Progenitor cell of endocrine pancreas (in vitro differentiated cells): ENCODE measurements at regions not wholly inside any gene's neighbourhood (a gene's known extent, or its start where the extent isn't known, plus 50 kb on each side); places are given as distances from the start of the nearest gene placed in this dataset.

Source experiments
- DNase-seq: peaks from one replicate; pipeline ENCODE4 v3.0.0; 2021; ENCODE audit warnings: low spot score; ENCODE audit not compliant: unreplicated experiment
- H3K27ac Mint-ChIP-seq: 2 replicates; pipeline ENCODE4 v1.8.0; 2021; ENCODE audit warnings: mild to moderate bottlenecking, moderate library complexity, mixed read lengths
- H3K27me3 Mint-ChIP-seq: 2 replicates; pipeline ENCODE4 v1.8.0; 2021; ENCODE audit warnings: mixed read lengths
- H3K36me3 Mint-ChIP-seq: 2 replicates; pipeline ENCODE4 v1.8.0; 2022; ENCODE audit warnings: mixed read lengths; ENCODE audit not compliant: insufficient read depth
- H3K4me1 Mint-ChIP-seq: 2 replicates; pipeline ENCODE4 v1.8.0; 2021; ENCODE audit warnings: low read depth, mixed read lengths
- H3K4me3 Mint-ChIP-seq: 2 replicates; pipeline ENCODE4 v1.8.0; 2021; ENCODE audit warnings: low read depth, mild to moderate bottlenecking, moderate library complexity, mixed read lengths
- H3K9me3 Mint-ChIP-seq: 2 replicates; pipeline ENCODE4 v1.8.0; 2021; ENCODE audit warnings: low read depth, mixed read lengths
- CTCF ChIP-seq: fragments of 200-600 bp; sonication (generic); IDR thresholded peaks from one replicate; pipeline ENCODE4 v1.5.0; 2021; ENCODE audit warnings: antibody characterized with exemption, mild to moderate bottlenecking; ENCODE audit not compliant: unreplicated experiment

GRCh38 chr4:116023049-116023448, 909.6 kb upstream of the NDST4 start:
- H3K36me3 Mint-ChIP-seq, result peaks cover 1% of the 10 kb centered on the region
- no peak for TF ChIP-seq CTCF
- peaks cover 6% of the 10 kb centered on the region for H3K4me1 Mint-ChIP-seq
- no peak for DNase-seq
- H3K27ac Mint-ChIP-seq, result no peak overlapping the region
- peaks cover 23% of the 10 kb centered on the region for H3K9me3 Mint-ChIP-seq
- H3K4me3 Mint-ChIP-seq, result no peak overlapping the region
- H3K27me3 Mint-ChIP-seq, result no peaks in the 10 kb centered on the region

- Mint-ChIP-seq H3K27ac (no peak overlapping the region), H3K4me1 (peaks cover 4% of the 10 kb centered on the region), H3K27me3 (no peaks in the 10 kb centered on the region), H3K36me3 (peaks cover 2% of the 10 kb centered on the region), H3K9me3 (peaks cover 38% of the 10 kb centered on the region), H3K4me3 (no peak overlapping the region)
- no peak for TF ChIP-seq CTCF
- no peak for DNase-seq
Measured at GRCh38 chr4:116020141-116020722, 906.8 kb upstream of the NDST4 start.

GRCh38 chr4:116018831-116019230, 905.4 kb upstream of the NDST4 start:
- no peak for DNase-seq
- Mint-ChIP-seq H3K4me1 (no peaks in the 10 kb centered on the region), H3K27ac (no peak overlapping the region), H3K27me3 (no peaks in the 10 kb centered on the region), H3K36me3 (peaks cover 4% of the 10 kb centered on the region), H3K9me3 (peaks cover 45% of the 10 kb centered on the region), H3K4me3 (no peak overlapping the region)
- no peak for TF ChIP-seq CTCF

GRCh38 chr4:116016201-116016600, 902.8 kb upstream of the NDST4 start:
- Mint-ChIP-seq H3K36me3 (peaks cover 4% of the 10 kb centered on the region), H3K9me3 (peaks cover 52% of the 10 kb centered on the region), H3K27ac (no peak overlapping the region), H3K4me3 (no peak overlapping the region), H3K27me3 (no peaks in the 10 kb centered on the region), H3K4me1 (no peaks in the 10 kb centered on the region)
- no peak for TF ChIP-seq CTCF
- no peak for DNase-seq

GRCh38 chr4:116015549-116015948, 902.1 kb upstream of the NDST4 start:
- DNase-seq, result no peak
- peaks cover 54% of the 10 kb centered on the region for H3K9me3 Mint-ChIP-seq
- TF ChIP-seq CTCF, result no peak
- H3K4me3 Mint-ChIP-seq, result no peak overlapping the region
- peaks cover 4% of the 10 kb centered on the region for H3K36me3 Mint-ChIP-seq
- no peaks in the 10 kb centered on the region for H3K4me1 Mint-ChIP-seq
- no peaks in the 10 kb centered on the region for H3K27me3 Mint-ChIP-seq
- no peak overlapping the region for H3K27ac Mint-ChIP-seq
